Ovary (tissue), 7 donors: ENCODE measurements at regions not wholly inside any gene's neighbourhood (a gene's known extent, or its start where the extent isn't known, plus 50 kb on each side); places are given as distances from the start of the nearest gene placed in this dataset.

Experiments used
- DNase-seq, 5 donors: peaks; one replicate each; pipeline ENCODE4 v3.0.0-alpha.2; 2019 to 2020
- H3K27ac ChIP-seq, 2 donors: fragments of 200-600 bp; one replicate each; pipeline versions ENCODE4 v1.5.1 to v1.8.0; 2019 to 2022
- H3K27me3 ChIP-seq: fragments of 200-600 bp; one replicate; pipeline ENCODE4 v1.8.0; 2022
- H3K36me3 ChIP-seq: fragments of 200-600 bp; sonication (generic); one replicate; pipeline ENCODE4 v1.5.1; 2019
- H3K4me1 ChIP-seq: one replicate; pipeline ENCODE4 v1.8.1; 2013; ENCODE audit warnings: mild to moderate bottlenecking, moderate library complexity; ENCODE audit not compliant: insufficient read depth
- H3K4me3 ChIP-seq: fragments of 200-600 bp; sonication (generic); one replicate; pipeline ENCODE4 v1.5.1; 2017
- H3K9me3 ChIP-seq, 2 donors: fragments of 200-600 bp in 1 of 2; sonication (generic) in 1 of 2; one replicate each; pipeline versions ENCODE4 v1.5.1 to v1.8.1; 2013 to 2019; ENCODE audit warnings: mild to moderate bottlenecking in 1 of 2, moderate library complexity in 1 of 2
- EP300 ChIP-seq: sonication (generic); formaldehyde crosslinking; IDR thresholded peaks from one replicate; pipeline ENCODE4 v1.6.1; 2017; ENCODE audit warnings: antibody characterized with exemption
- POLR2A ChIP-seq: fragments of 450-650 bp; IDR thresholded peaks from one replicate; pipeline ENCODE4 v1.6.1; 2017; ENCODE audit warnings: antibody characterized with exemption, mild to moderate bottlenecking, moderate library complexity
- WGBS, 3 donors: extraction: QIAGEN DNeasy Blood & Tissue Kit in 1 of 3; methylation state at CpG; one replicate each; pipeline versions ENCODE4 v1.1.5 to v1.1.7; 2013 to 2017; 5-methylcytosine and 5-hydroxymethylcytosine counted together
- intact Hi-C, 4 donors: fragments of 100-400 bp; cut with DNase I; formaldehyde crosslinking; loops; one replicate each; pipeline versions ENCODE4 v1.11.0 to v1.15.1; 2022 to 2023
- TF ChIP-seq, protein P1 (sequence below), 3 donors: fragments of 450-650 bp in 2 of 3; fragments of 200-600 bp in 1 of 3; IDR thresholded peaks; one replicate each; pipeline versions ENCODE4 v1.5.1 to v1.8.0; 2016 to 2022; ENCODE audit warnings: antibody characterized with exemption in 3 of 3, mild to moderate bottlenecking in 1 of 3
- donor health status: DM: no; HTN: no; CAD: no; lungs with moderate emphysema.
- donor health status: DM: no; HTN: no; CAD: no.
- donor health status: Bipolar disorder and iron deficiency.
- donor health status: DM: no; HTN: no; CAD: no.
- donor health status: DM: yes; HTN: yes; CAD: no.

DNA sequence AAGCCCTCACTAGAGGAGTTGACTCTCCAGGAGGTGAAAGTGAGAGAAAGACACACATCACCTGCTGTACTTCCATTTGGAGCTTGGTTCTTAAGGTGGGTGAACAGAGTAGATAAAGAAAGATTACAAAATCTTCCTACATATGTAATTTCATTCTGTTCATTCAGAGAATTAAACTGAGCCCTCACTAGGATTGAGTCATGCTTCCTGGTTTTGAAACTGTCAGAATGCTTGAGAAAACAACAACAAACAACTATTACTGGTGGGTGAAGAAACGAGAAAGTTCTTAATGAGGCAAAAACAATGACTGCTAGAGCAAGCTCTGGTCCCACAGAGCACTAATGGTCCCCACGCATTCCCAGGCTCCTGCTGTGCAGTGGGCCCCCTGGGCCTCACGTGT is 841.7 kb downstream of the VRK1 start:
- no peak for DNase-seq
- Histone ChIP-seq H3K9me3 (no peaks in the 10 kb centered on the region), H3K4me1 (no peaks in the 10 kb centered on the region), H3K27me3 (no peaks in the 10 kb centered on the region), H3K27ac (no peak overlapping the region), H3K4me3 (no peak overlapping the region), H3K36me3 (no peaks in the 10 kb centered on the region)
- intact Hi-C loops = no loop called here
- TF ChIP-seq EP300 = no peak
- TF ChIP-seq, protein P1, sequence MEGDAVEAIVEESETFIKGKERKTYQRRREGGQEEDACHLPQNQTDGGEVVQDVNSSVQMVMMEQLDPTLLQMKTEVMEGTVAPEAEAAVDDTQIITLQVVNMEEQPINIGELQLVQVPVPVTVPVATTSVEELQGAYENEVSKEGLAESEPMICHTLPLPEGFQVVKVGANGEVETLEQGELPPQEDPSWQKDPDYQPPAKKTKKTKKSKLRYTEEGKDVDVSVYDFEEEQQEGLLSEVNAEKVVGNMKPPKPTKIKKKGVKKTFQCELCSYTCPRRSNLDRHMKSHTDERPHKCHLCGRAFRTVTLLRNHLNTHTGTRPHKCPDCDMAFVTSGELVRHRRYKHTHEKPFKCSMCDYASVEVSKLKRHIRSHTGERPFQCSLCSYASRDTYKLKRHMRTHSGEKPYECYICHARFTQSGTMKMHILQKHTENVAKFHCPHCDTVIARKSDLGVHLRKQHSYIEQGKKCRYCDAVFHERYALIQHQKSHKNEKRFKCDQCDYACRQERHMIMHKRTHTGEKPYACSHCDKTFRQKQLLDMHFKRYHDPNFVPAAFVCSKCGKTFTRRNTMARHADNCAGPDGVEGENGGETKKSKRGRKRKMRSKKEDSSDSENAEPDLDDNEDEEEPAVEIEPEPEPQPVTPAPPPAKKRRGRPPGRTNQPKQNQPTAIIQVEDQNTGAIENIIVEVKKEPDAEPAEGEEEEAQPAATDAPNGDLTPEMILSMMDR (IDR thresholded peaks at IDR 0.05) = no peak
- TF ChIP-seq POLR2A = no peak
- WGBS, 3 donors = 47 to 62% (median 54%) methylated on average over 3 of the region's 3 CpGs

DNA sequence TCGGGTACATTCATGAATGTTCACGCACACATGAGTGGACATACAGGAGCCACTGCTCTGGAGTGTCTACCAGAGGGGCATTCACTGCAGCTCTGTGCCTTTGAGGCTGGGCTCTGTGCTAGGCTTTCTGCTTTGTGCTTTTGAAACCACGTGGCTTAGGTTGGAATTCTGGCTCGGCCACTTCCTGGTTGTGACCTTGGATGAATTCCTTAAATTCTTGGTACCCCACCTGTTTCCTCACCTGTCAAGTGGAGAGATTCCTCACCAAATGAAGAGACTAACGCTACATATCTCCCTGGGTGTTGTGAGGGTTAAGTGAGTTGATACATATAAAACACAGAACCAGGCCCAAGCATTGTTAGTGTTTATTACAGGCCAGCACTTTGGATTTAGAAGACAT is 842.8 kb downstream of the VRK1 start:
- Histone ChIP-seq H3K27me3 (no peaks in the 10 kb centered on the region), H3K27ac (no peak overlapping the region), H3K9me3 (no peaks in the 10 kb centered on the region), H3K36me3 (no peaks in the 10 kb centered on the region), H3K4me3 (no peak overlapping the region), H3K4me1 (no peaks in the 10 kb centered on the region)
- no peak for DNase-seq
- intact Hi-C loops = no loop called here
- TF ChIP-seq, protein P1 (IDR thresholded peaks at IDR 0.05) = no peak
- TF ChIP-seq EP300 (no peak), POLR2A (no peak)
- WGBS, 3 donors = 49 to 56% (median 50%) methylated on average over 5 of the region's 5 CpGs

DNA sequence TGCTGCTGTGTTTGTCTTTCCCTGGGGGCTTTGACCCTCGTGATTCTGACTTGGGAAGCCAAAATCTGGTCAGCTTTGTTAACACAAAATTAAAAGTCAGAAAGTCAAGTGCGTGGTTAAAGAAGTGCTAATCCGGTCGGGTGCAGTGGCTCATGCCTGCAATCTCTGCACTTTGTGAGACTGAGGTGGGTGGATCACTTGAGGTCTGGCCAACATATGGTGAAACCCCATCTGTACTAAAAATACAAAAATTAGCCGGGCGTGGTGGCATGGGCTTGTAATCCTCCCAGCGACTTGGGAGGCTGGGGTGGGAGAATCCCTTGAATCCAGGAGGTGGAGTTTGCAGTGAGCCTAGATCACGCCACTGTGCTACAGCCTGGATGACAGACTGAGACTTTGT is 844.6 kb downstream of the VRK1 start:
- no peaks in the 10 kb centered on the region for H3K36me3 ChIP-seq
- intact Hi-C loops = no loop called here
- H3K27me3 ChIP-seq = no peaks in the 10 kb centered on the region
- H3K27ac ChIP-seq = no peak overlapping the region
- 71 to 75% (median 72%) methylated on average over 8 of the region's 8 CpGs for WGBS, 3 donors
- TF ChIP-seq POLR2A = no peak
- TF ChIP-seq EP300 = no peak
- TF ChIP-seq, protein P1 (IDR thresholded peaks at IDR 0.05) = no peak
- no peak for DNase-seq
- H3K4me1 ChIP-seq = no peaks in the 10 kb centered on the region
- H3K9me3 ChIP-seq = no peaks in the 10 kb centered on the region
- no peak overlapping the region for H3K4me3 ChIP-seq

DNA sequence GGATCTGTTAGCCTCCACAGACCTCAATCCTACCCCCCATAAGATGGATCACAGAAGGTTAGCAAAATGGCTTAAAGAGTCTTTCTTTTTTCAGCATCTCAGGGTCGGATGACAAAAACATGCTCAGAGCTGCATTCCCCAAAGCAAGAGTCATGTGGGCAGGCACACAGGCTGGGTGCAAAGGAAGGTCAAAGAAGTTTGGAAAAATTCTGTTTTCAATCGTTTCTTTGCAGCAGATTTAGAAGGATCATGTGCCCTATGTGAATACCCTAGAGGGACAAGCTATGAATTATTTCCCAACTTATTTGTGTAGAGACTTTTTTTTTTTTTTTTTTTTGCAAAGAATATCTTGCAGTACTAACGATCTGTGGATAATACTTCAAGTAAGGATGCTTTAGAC is 845.4 kb downstream of the VRK1 start:
- H3K4me1 ChIP-seq = no peaks in the 10 kb centered on the region
- H3K27ac ChIP-seq = no peak overlapping the region
- H3K9me3 ChIP-seq = no peaks in the 10 kb centered on the region
- H3K36me3 ChIP-seq = no peaks in the 10 kb centered on the region
- intact Hi-C loops = no loop called here
- 42 to 53% (median 43%) methylated on average over 3 of the region's 3 CpGs for WGBS, 3 donors
- H3K27me3 ChIP-seq = no peaks in the 10 kb centered on the region
- DNase-seq = no peak
- TF ChIP-seq, protein P1 (IDR thresholded peaks at IDR 0.05) = no peak
- no peak for TF ChIP-seq POLR2A
- TF ChIP-seq EP300 = no peak
- H3K4me3 ChIP-seq = no peak overlapping the region

DNA sequence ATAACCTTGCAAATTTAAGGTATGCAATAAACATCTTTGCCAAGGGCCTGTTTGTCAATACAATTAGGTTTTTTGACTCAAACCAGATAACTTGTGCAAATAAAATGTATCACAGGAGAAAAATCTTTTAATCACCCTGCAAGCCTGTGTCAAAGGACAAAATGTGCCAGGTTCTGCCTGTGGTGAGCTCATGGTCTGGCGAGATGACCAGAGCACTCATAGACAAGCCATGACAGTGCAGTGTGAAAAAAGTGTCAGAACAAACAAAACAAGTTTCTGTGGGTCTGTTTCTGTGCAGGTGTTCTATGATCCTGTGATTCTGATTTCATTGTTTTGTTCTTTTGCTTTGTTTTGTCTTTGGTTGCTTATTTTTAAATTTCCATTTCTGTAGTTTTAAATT is 847.2 kb downstream of the VRK1 start:
- Histone ChIP-seq H3K27ac (no peak overlapping the region), H3K36me3 (no peaks in the 10 kb centered on the region), H3K9me3 (no peaks in the 10 kb centered on the region), H3K4me1 (no peaks in the 10 kb centered on the region), H3K4me3 (no peak overlapping the region), H3K27me3 (no peaks in the 10 kb centered on the region)
- TF ChIP-seq, protein P1 (IDR thresholded peaks at IDR 0.05) = no peak
- no peak for TF ChIP-seq POLR2A
- no peak for TF ChIP-seq EP300
- DNase-seq = no peak
- WGBS, 3 donors = 63 to 72% (median 63%) methylated on average over 1 of the region's 1 CpG
- intact Hi-C loops = no loop called here
